ENCODE measurements at regions not wholly inside any gene's neighbourhood (a gene's known extent, or its start where the extent isn't known, plus 50 kb on each side); places are given as distances from the start of the nearest gene placed in this dataset.

GRCh38 chr4:134632056-134632455 is 430.5 kb upstream of the PABPC4L start:
- TF ChIP-seq CTCF (IDR thresholded peaks at IDR 0.05) (no peak), POLR2A (IDR thresholded peaks at IDR 0.05) (no peak)
